ENCODE measurements at regions not wholly inside any gene's neighbourhood (a gene's known extent, or its start where the extent isn't known, plus 50 kb on each side); places are given as distances from the start of the nearest gene placed in this dataset.
"Not testable (repeated sequence)": the region's sequence is repeated elsewhere in the genome, so short reads cannot be mapped to it uniquely, and the experiment has no call there.

- no peak for DNase-seq (ENCODE audit: low read depth)
- no peak overlapping the region for H3K4me3 ChIP-seq (replicated peaks; ENCODE audit: low read depth, low read length)
- TF ChIP-seq CTCF (IDR thresholded peaks at IDR 0.05; ENCODE audit: low read length, missing control alignments) = no peak
Observed at GRCh38 chr5:100682625-100683024, 147.5 kb downstream of the FAM174A start.

- no peak overlapping the region for H3K4me3 ChIP-seq (replicated peaks; ENCODE audit: low read depth, low read length)
- DNase-seq (ENCODE audit: low read depth) = no peak
- TF ChIP-seq CTCF (IDR thresholded peaks at IDR 0.05; ENCODE audit: low read length, missing control alignments) = no peak
Observed at GRCh38 chr5:100683881-100684280, 148.7 kb downstream of the FAM174A start.

GRCh38 chr5:100685122-100685521 lies 149.9 kb downstream of the FAM174A start:
- not testable (repeated sequence) for H3K4me3 ChIP-seq (replicated peaks; ENCODE audit: low read depth, low read length); DNase-seq (ENCODE audit: low read depth)

GRCh38 chr5:100688834-100689233 lies 153.7 kb downstream of the FAM174A start:
- not testable (repeated sequence) for DNase-seq (ENCODE audit: low read depth); H3K4me3 ChIP-seq (replicated peaks; ENCODE audit: low read depth, low read length)

GRCh38 chr5:100690036-100690560 lies 154.9 kb downstream of the FAM174A start:
- no peak for DNase-seq (ENCODE audit: low read depth)
- H3K4me3 ChIP-seq (replicated peaks; ENCODE audit: low read depth, low read length) = no peak overlapping the region
- TF ChIP-seq CTCF (IDR thresholded peaks at IDR 0.05; ENCODE audit: low read length, missing control alignments) = no peak

GRCh38 chr5:100691085-100691484 lies 155.9 kb downstream of the FAM174A start:
- no peak overlapping the region for H3K4me3 ChIP-seq (replicated peaks; ENCODE audit: low read depth, low read length)
- no peak for DNase-seq (ENCODE audit: low read depth)
- no peak for TF ChIP-seq CTCF (IDR thresholded peaks at IDR 0.05; ENCODE audit: low read length, missing control alignments)

- no peak for TF ChIP-seq CTCF (IDR thresholded peaks at IDR 0.05; ENCODE audit: low read length, missing control alignments)
- DNase-seq (ENCODE audit: low read depth) = peak; percentile 22
- H3K4me3 ChIP-seq (replicated peaks; ENCODE audit: low read depth, low read length) = no peak overlapping the region
Observed at GRCh38 chr5:100691548-100691947, 156.4 kb downstream of the FAM174A start.

GRCh38 chr5:100693481-100693880 lies 158.3 kb downstream of the FAM174A start:
- no peak for TF ChIP-seq CTCF (IDR thresholded peaks at IDR 0.05; ENCODE audit: low read length, missing control alignments)
- no peak for DNase-seq (ENCODE audit: low read depth)
- no peak overlapping the region for H3K4me3 ChIP-seq (replicated peaks; ENCODE audit: low read depth, low read length)

Data from fibroblast of pulmonary artery (primary cell).